ENCODE measurements at regions not wholly inside any gene's neighbourhood (a gene's known extent, or its start where the extent isn't known, plus 50 kb on each side); places are given as distances from the start of the nearest gene placed in this dataset.

- no peaks in the 10 kb centered on the region for H3K36me3 ChIP-seq (ENCODE audit: control insufficient read depth, insufficient read depth, low read length)
- H3K27ac ChIP-seq (ENCODE audit: low read depth, low read length, severe bottlenecking) = no peak overlapping the region
- H3K4me1 ChIP-seq (ENCODE audit: control insufficient read depth, insufficient read depth, low read length, poor library complexity, severe bottlenecking) = no peaks in the 10 kb centered on the region
- WGBS, 2 experiments (ENCODE audit: insufficient coverage in 2 of 2) = 88 to 100% methylated on average over 1 of the region's 4 CpGs
- H3K4me3 ChIP-seq (ENCODE audit: extremely low read depth, insufficient read depth, low read length, poor library complexity, severe bottlenecking) = no peak overlapping the region
- H3K9me3 ChIP-seq (ENCODE audit: control insufficient read depth, low read length) = no peaks in the 10 kb centered on the region
Observed at GRCh38 chr7:70913924-70914323, 218.0 kb upstream of the GALNT17 start.

DNA sequence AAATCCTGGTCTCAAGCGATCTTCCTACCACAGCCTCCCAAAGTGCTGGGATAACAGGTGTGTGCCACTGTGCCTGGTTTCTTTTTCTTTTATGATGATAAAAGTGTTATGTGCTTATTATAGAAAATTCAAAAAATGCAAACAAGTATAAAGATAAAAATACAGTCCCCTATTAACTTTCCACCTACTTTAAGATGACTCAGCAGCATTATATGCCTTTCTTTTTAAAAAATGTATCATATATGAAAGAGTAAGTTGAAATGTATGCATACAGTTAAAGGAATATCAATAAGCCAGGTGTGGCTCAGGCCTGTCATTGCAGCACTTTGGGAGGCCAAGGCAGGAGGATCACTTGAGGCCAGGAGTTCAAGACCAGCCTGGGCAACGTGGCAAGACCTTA lies 216.9 kb upstream of the GALNT17 start:
- H3K27ac ChIP-seq (ENCODE audit: low read depth, low read length, severe bottlenecking) = no peak overlapping the region
- H3K4me3 ChIP-seq (ENCODE audit: extremely low read depth, insufficient read depth, low read length, poor library complexity, severe bottlenecking) = no peak overlapping the region
- 63 to 100% methylated on average over 1 of the region's 2 CpGs for WGBS, 2 experiments (ENCODE audit: insufficient coverage in 2 of 2)
- H3K4me1 ChIP-seq (ENCODE audit: control insufficient read depth, insufficient read depth, low read length, poor library complexity, severe bottlenecking) = no peaks in the 10 kb centered on the region
- H3K36me3 ChIP-seq (ENCODE audit: control insufficient read depth, insufficient read depth, low read length) = no peaks in the 10 kb centered on the region
- H3K9me3 ChIP-seq (ENCODE audit: control insufficient read depth, low read length) = no peaks in the 10 kb centered on the region

- peak overlapping the region; percentile 59 for H3K27ac ChIP-seq (ENCODE audit: low read depth, low read length, severe bottlenecking)
Observed at GRCh38 chr7:70919481-70920073, 212.4 kb upstream of the GALNT17 start.

GRCh38 chr7:70920876-70921275 lies 211.1 kb upstream of the GALNT17 start:
- no peaks in the 10 kb centered on the region for H3K9me3 ChIP-seq (ENCODE audit: control insufficient read depth, low read length)
- H3K36me3 ChIP-seq (ENCODE audit: control insufficient read depth, insufficient read depth, low read length) = no peaks in the 10 kb centered on the region
- no peak overlapping the region for H3K4me3 ChIP-seq (ENCODE audit: extremely low read depth, insufficient read depth, low read length, poor library complexity, severe bottlenecking)
- WGBS, 2 experiments (ENCODE audit: insufficient coverage in 2 of 2) = 71% methylated on average over 1 of the region's 1 CpG; no CpG with 5 or more reads in 1 of the 2 experiments
- H3K4me1 ChIP-seq (ENCODE audit: control insufficient read depth, insufficient read depth, low read length, poor library complexity, severe bottlenecking) = no peaks in the 10 kb centered on the region
- no peak overlapping the region for H3K27ac ChIP-seq (ENCODE audit: low read depth, low read length, severe bottlenecking)

More at GRCh38 chr7:70919481-70920073, 212.4 kb upstream of the GALNT17 start:
- H3K36me3 ChIP-seq (ENCODE audit: control insufficient read depth, insufficient read depth, low read length) = no peaks in the 10 kb centered on the region
- H3K4me3 ChIP-seq (ENCODE audit: extremely low read depth, insufficient read depth, low read length, poor library complexity, severe bottlenecking) = no peak overlapping the region
- H3K4me1 ChIP-seq (ENCODE audit: control insufficient read depth, insufficient read depth, low read length, poor library complexity, severe bottlenecking) = no peaks in the 10 kb centered on the region
- WGBS, 2 experiments (ENCODE audit: insufficient coverage in 2 of 2) = 33 to 58% methylated on average over 3 to 4 of the region's 4 CpGs
- no peaks in the 10 kb centered on the region for H3K9me3 ChIP-seq (ENCODE audit: control insufficient read depth, low read length)

DNA sequence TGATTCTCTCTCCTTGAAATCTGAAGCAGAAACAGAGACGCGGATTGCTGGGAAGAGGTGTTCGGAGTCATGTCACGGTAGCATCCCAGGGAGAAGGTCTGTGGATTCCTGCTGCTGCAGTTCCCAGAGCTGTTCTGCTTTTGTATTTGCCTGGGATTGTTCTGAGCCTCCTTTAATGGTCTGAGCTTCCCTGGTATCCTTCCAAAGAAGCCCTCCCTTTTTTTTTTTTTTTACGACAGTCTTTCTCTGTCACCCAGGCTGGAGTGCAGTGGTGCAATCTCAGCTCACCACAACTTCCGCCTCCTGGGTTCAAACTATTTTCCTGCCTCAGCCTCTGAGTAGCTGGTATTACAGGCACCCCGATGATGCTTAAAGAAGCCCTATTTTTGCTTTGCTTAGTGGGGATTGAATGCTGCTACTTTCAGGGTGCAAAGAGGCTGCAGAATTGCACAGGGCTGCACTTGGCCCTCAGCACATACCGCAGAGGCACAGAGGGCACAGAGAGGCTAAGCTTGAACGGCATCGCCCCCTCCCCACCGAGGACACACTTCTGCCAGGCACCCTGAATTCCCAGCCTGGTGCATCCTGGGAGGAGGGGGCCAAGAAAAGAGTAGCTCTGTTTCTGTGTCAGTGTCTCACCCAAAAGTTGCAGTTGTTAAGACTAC lies 208.6 kb upstream of the GALNT17 start:
- Histone ChIP-seq H3K36me3 (ENCODE audit: control insufficient read depth, insufficient read depth, low read length) (no peaks in the 10 kb centered on the region), H3K27ac (ENCODE audit: low read depth, low read length, severe bottlenecking) (no peak overlapping the region), H3K9me3 (ENCODE audit: control insufficient read depth, low read length) (no peaks in the 10 kb centered on the region), H3K4me3 (ENCODE audit: extremely low read depth, insufficient read depth, low read length, poor library complexity, severe bottlenecking) (no peak overlapping the region), H3K4me1 (ENCODE audit: control insufficient read depth, insufficient read depth, low read length, poor library complexity, severe bottlenecking) (no peaks in the 10 kb centered on the region)
- WGBS, 2 experiments (ENCODE audit: insufficient coverage in 2 of 2) = 82 to 91% methylated on average over 9 to 11 of the region's 11 CpGs

DNA sequence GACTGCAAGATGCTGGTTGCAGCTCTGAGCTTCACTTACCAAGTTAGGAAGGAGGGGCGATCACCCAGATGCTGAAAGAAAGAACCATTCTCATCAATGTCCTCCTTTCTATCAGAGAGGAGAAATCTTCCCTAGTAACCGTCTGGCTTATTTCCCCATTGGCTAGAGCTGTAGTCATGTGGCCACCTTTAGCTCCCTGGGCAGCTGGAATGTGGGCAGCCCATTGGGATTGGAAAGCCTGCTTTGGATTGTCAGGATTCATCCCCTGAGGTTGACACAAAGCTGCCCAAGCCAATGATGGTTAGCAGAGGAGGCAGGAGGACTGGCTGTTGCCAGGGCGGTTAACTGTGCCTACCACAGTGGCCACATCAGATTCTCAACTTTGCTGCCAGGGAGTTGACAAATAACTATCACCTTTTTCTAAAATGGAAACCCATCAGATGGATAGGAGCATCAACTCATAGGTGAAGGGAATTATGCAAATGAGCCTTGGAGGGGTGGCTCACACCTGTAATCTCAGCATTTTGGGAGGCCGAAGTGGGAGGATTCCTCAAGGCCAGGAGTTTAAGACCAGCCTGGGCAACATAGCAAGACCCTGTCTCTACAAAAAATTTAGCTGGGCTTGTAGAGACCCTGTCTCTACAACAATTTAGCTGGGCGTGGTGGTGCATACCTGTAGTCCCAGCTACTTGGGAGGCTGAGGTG lies 206.4 kb upstream of the GALNT17 start:
- Histone ChIP-seq H3K4me1 (ENCODE audit: control insufficient read depth, insufficient read depth, low read length, poor library complexity, severe bottlenecking) (no peaks in the 10 kb centered on the region), H3K4me3 (ENCODE audit: extremely low read depth, insufficient read depth, low read length, poor library complexity, severe bottlenecking) (no peak overlapping the region), H3K27ac (ENCODE audit: low read depth, low read length, severe bottlenecking) (no peak overlapping the region), H3K9me3 (ENCODE audit: control insufficient read depth, low read length) (no peaks in the 10 kb centered on the region), H3K36me3 (ENCODE audit: control insufficient read depth, insufficient read depth, low read length) (no peaks in the 10 kb centered on the region)
- 69 to 86% methylated on average over 3 of the region's 5 CpGs for WGBS, 2 experiments (ENCODE audit: insufficient coverage in 2 of 2)

GRCh38 chr7:70926666-70927065 lies 205.3 kb upstream of the GALNT17 start:
- H3K9me3 ChIP-seq (ENCODE audit: control insufficient read depth, low read length) = no peaks in the 10 kb centered on the region
- 100% methylated on average over 1 to 2 of the region's 4 CpGs for WGBS, 2 experiments (ENCODE audit: insufficient coverage in 2 of 2)
- H3K27ac ChIP-seq (ENCODE audit: low read depth, low read length, severe bottlenecking) = no peak overlapping the region
- no peaks in the 10 kb centered on the region for H3K4me1 ChIP-seq (ENCODE audit: control insufficient read depth, insufficient read depth, low read length, poor library complexity, severe bottlenecking)
- H3K4me3 ChIP-seq (ENCODE audit: extremely low read depth, insufficient read depth, low read length, poor library complexity, severe bottlenecking) = no peak overlapping the region
- H3K36me3 ChIP-seq (ENCODE audit: control insufficient read depth, insufficient read depth, low read length) = no peaks in the 10 kb centered on the region

- WGBS, 2 experiments (ENCODE audit: insufficient coverage in 2 of 2) = 88 to 100% methylated on average over 4 to 5 of the region's 8 CpGs
- Histone ChIP-seq H3K27ac (ENCODE audit: low read depth, low read length, severe bottlenecking) (no peak overlapping the region), H3K9me3 (ENCODE audit: control insufficient read depth, low read length) (no peaks in the 10 kb centered on the region), H3K4me1 (ENCODE audit: control insufficient read depth, insufficient read depth, low read length, poor library complexity, severe bottlenecking) (no peaks in the 10 kb centered on the region), H3K36me3 (ENCODE audit: control insufficient read depth, insufficient read depth, low read length) (no peaks in the 10 kb centered on the region), H3K4me3 (ENCODE audit: extremely low read depth, insufficient read depth, low read length, poor library complexity, severe bottlenecking) (no peak overlapping the region)
Observed at GRCh38 chr7:70935311-70935710, 196.6 kb upstream of the GALNT17 start.

DNA sequence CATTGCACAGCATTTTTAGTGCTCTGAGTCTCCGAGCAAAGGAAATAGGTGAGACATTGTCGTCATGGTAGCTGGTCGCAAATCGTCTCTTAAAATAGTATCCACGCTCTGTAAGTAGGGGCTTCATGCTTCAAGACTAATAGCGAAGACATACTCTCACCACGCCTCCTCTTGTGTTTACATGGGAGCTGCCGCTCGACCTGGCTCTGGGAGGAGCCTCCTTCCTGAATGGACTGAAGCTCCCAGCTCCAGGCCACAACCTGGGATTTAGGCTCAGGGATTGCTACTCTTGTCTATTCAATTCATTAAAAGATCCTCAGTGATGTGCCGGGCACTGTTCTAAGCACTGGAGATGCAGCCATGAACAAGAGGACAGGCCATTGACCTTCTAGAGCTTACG lies 196.1 kb upstream of the GALNT17 start:
- Histone ChIP-seq H3K4me3 (ENCODE audit: extremely low read depth, insufficient read depth, low read length, poor library complexity, severe bottlenecking) (no peak overlapping the region), H3K27ac (ENCODE audit: low read depth, low read length, severe bottlenecking) (no peak overlapping the region), H3K36me3 (ENCODE audit: control insufficient read depth, insufficient read depth, low read length) (no peaks in the 10 kb centered on the region), H3K4me1 (ENCODE audit: control insufficient read depth, insufficient read depth, low read length, poor library complexity, severe bottlenecking) (no peaks in the 10 kb centered on the region), H3K9me3 (ENCODE audit: control insufficient read depth, low read length) (no peaks in the 10 kb centered on the region)
- WGBS, 2 experiments (ENCODE audit: insufficient coverage in 2 of 2) = 79 to 80% methylated on average over 11 of the region's 11 CpGs

- WGBS, 2 experiments (ENCODE audit: insufficient coverage in 2 of 2) = 93 to 100% methylated on average over 1 to 2 of the region's 2 CpGs
- Histone ChIP-seq H3K4me3 (ENCODE audit: extremely low read depth, insufficient read depth, low read length, poor library complexity, severe bottlenecking) (no peak overlapping the region), H3K9me3 (ENCODE audit: control insufficient read depth, low read length) (no peaks in the 10 kb centered on the region), H3K36me3 (ENCODE audit: control insufficient read depth, insufficient read depth, low read length) (no peaks in the 10 kb centered on the region), H3K27ac (ENCODE audit: low read depth, low read length, severe bottlenecking) (no peak overlapping the region), H3K4me1 (ENCODE audit: control insufficient read depth, insufficient read depth, low read length, poor library complexity, severe bottlenecking) (no peaks in the 10 kb centered on the region)
Observed at GRCh38 chr7:70937424-70937823, 194.5 kb upstream of the GALNT17 start.

- Histone ChIP-seq H3K27ac (ENCODE audit: low read depth, low read length, severe bottlenecking) (no peak overlapping the region), H3K9me3 (ENCODE audit: control insufficient read depth, low read length) (no peaks in the 10 kb centered on the region), H3K4me1 (ENCODE audit: control insufficient read depth, insufficient read depth, low read length, poor library complexity, severe bottlenecking) (no peaks in the 10 kb centered on the region), H3K4me3 (ENCODE audit: extremely low read depth, insufficient read depth, low read length, poor library complexity, severe bottlenecking) (no peak overlapping the region), H3K36me3 (ENCODE audit: control insufficient read depth, insufficient read depth, low read length) (no peaks in the 10 kb centered on the region)
- 100% methylated on average over 1 to 2 of the region's 2 CpGs for WGBS, 2 experiments (ENCODE audit: insufficient coverage in 2 of 2)
Observed at GRCh38 chr7:70940597-70940996, 191.3 kb upstream of the GALNT17 start.
